B cell (primary cell): ENCODE measurements at regions not wholly inside any gene's neighbourhood (a gene's known extent, or its start where the extent isn't known, plus 50 kb on each side); places are given as distances from the start of the nearest gene placed in this dataset.

Experiments used
- ATAC-seq: fragments of 200-7000 bp; cut with Tn5 transposase; one replicate; pipeline ENCODE4 v1.10.0; 2021; ENCODE audit warnings: low read depth, mild to moderate bottlenecking, moderate number of reproducible peaks, moderate library complexity
- CTCF ChIA-PET: fragments of 350-600 bp; sonication (Branson Sonifier 250); formaldehyde crosslinking; loops from one replicate; lab custom pipeline; 2021; ENCODE audit warnings: antibody characterized with exemption, inconsistent platforms; lab: Charles Lee
- POLR2A ChIA-PET: fragments of 350-600 bp; sonication (Branson Sonifier 250); formaldehyde crosslinking; loops from one replicate; lab custom pipeline; 2021; ENCODE audit warnings: antibody characterized with exemption; lab: Charles Lee
- DNase-seq: peaks from one replicate; pipeline ENCODE4 v3.0.0; 2013
- H2AFZ ChIP-seq: 2 replicates; pipeline ENCODE4 v1.6.1; 2012; ENCODE audit warnings: mild to moderate bottlenecking, low read depth, low read length; ENCODE audit not compliant: insufficient read depth, poor library complexity, severe bottlenecking
- H3K27ac ChIP-seq, 2 donors: 1 replicate in 1 of 2; 2 replicates in 1 of 2; pipeline ENCODE4 v1.5.1; 2012 to 2013; ENCODE audit warnings: low read length in 2 of 2, mild to moderate bottlenecking in 2 of 2, moderate library complexity in 1 of 2
- H3K27me3 ChIP-seq, 4 experiments: fragments of 200-600 bp in 1 of 4; sonication (generic) in 1 of 4; replicated peaks in 1 of 4; 1 replicate in 2 of 4; 2 replicates in 2 of 4; pipeline versions ENCODE4 v1.6.1 to v1.7.0; 2013 to 2016; ENCODE audit warnings: low read length in 3 of 4, mild to moderate bottlenecking in 2 of 4, mixed read lengths in 1 of 4, moderate library complexity in 1 of 4; ENCODE audit not compliant: insufficient read depth in 4 of 4, control insufficient read depth in 3 of 4; ENCODE audit errors: control extremely low read depth in 1 of 4
- H3K36me3 ChIP-seq, 2 experiments: replicated peaks in 1 of 2; 1 replicate in 1 of 2; 2 replicates in 1 of 2; pipeline versions ENCODE4 v1.6.1 to v1.7.1; 2013; ENCODE audit warnings: low read length in 1 of 2; ENCODE audit not compliant: insufficient read depth in 2 of 2, control insufficient read depth in 1 of 2; ENCODE audit errors: control extremely low read depth in 1 of 2, extremely low read depth in 1 of 2
- H3K4me1 ChIP-seq, 2 donors: fragments of 200-600 bp in 1 of 2; sonication (generic) in 1 of 2; 1 replicate in 1 of 2; 2 replicates in 1 of 2; pipeline versions ENCODE4 v1.5.1 to v1.6.1; 2013 to 2017; ENCODE audit warnings: low read length in 2 of 2; ENCODE audit not compliant: control insufficient read depth in 2 of 2, insufficient read depth in 2 of 2
- H3K4me2 ChIP-seq: replicated peaks from 2 replicates; pipeline ENCODE3; 2012; ENCODE audit warnings: mild to moderate bottlenecking, low read depth, low read length; ENCODE audit not compliant: poor library complexity, severe bottlenecking
- H3K4me3 ChIP-seq, 5 experiments: fragments of 200-600 bp in 1 of 5; sonication (generic) in 1 of 5; 1 replicate in 3 of 5; 2 replicates in 2 of 5; pipeline versions ENCODE4 v1.5.1 to v1.7.0; 2011 to 2016; ENCODE audit warnings: low read length in 4 of 5, mild to moderate bottlenecking in 4 of 5, low read depth in 2 of 5, control low read depth in 1 of 5, moderate library complexity in 1 of 5; ENCODE audit not compliant: insufficient read depth in 1 of 5; ENCODE audit errors: control extremely low read depth in 1 of 5, extremely low read depth in 1 of 5
- H3K79me2 ChIP-seq: fragments of 200-600 bp; sonication (generic); one replicate; pipeline ENCODE4 v1.6.0; 2016; ENCODE audit warnings: low read length; ENCODE audit not compliant: control insufficient read depth, insufficient read depth
- H3K9ac ChIP-seq: fragments of 200-600 bp; sonication (generic); 2 replicates; pipeline ENCODE4 v1.6.1; 2017; ENCODE audit warnings: mild to moderate bottlenecking, low read length, moderate library complexity
- H3K9me3 ChIP-seq, 3 donors: one replicate each; pipeline versions ENCODE4 v1.6.1 to v1.7.1; 2013; ENCODE audit warnings: low read length in 2 of 3; ENCODE audit not compliant: control insufficient read depth in 2 of 3, insufficient read depth in 1 of 3; ENCODE audit errors: control extremely low read depth in 1 of 3
- H4K20me1 ChIP-seq: 2 replicates; pipeline ENCODE4 v1.6.0; 2012; ENCODE audit warnings: mild to moderate bottlenecking, low read length; ENCODE audit not compliant: insufficient read depth, control insufficient read depth, poor library complexity, severe bottlenecking
- H3K27ac Mint-ChIP-seq: one replicate; pipeline ENCODE4 v1.8.0; 2021; ENCODE audit warnings: mixed read lengths
- H3K27me3 Mint-ChIP-seq: one replicate; pipeline ENCODE4 v1.8.0; 2021; ENCODE audit warnings: mixed read lengths
- H3K4me1 Mint-ChIP-seq: one replicate; pipeline ENCODE4 v1.8.0; 2021; ENCODE audit warnings: mixed read lengths
- H3K4me3 Mint-ChIP-seq: one replicate; pipeline ENCODE4 v1.8.0; 2021; ENCODE audit warnings: mixed read lengths
- H3K9me3 Mint-ChIP-seq: one replicate; pipeline ENCODE4 v1.8.0; 2022; ENCODE audit warnings: mixed read lengths; ENCODE audit not compliant: insufficient read depth
- CTCF ChIP-seq: fragments of 200-600 bp; IDR thresholded peaks from one replicate; pipeline ENCODE4 v1.8.0; 2022; ENCODE audit warnings: antibody characterized with exemption, mild to moderate bottlenecking
- EZH2 ChIP-seq: IDR thresholded peaks from 2 replicates; pipeline ENCODE4 v1.6.1; 2012; ENCODE audit warnings: borderline replicate concordance, low read depth, mild to moderate bottlenecking, moderate library complexity, low read length; ENCODE audit not compliant: insufficient read depth, poor library complexity, severe bottlenecking
- WGBS: methylation state at CpG from one replicate; pipeline ENCODE4 v1.1.5; 2013; ENCODE audit warnings: missing lambda C conversion rate; ENCODE audit not compliant: insufficient coverage; 5-methylcytosine and 5-hydroxymethylcytosine counted together
- intact Hi-C: fragments of 100-400 bp; cut with micrococcal nuclease; formaldehyde crosslinking; loops from one replicate; pipeline ENCODE4 v1.10.0; 2022

GRCh38 chr20:22003680-22004079 lies 298.2 kb downstream of the PAX1 start:
- Mint-ChIP-seq H3K27me3 (no peaks in the 10 kb centered on the region), H3K4me3 (no peak overlapping the region), H3K27ac (no peak overlapping the region), H3K9me3 (peaks cover 8% of the 10 kb centered on the region), H3K4me1 (no peaks in the 10 kb centered on the region)
- TF ChIP-seq EZH2 (no peak), CTCF (no peak)
- Histone ChIP-seq H4K20me1 (no peaks in the 10 kb centered on the region), H2AFZ (no peak overlapping the region), H3K36me3 (no peaks in the 10 kb centered on the region), H3K27ac (no peak overlapping the region), H3K79me2 (no peaks in the 10 kb centered on the region), H3K4me2 (no peak overlapping the region), H3K27me3 (no peaks in the 10 kb centered on the region), H3K4me3 (no peak overlapping the region), H3K9ac (no peak overlapping the region), H3K9me3 (peaks cover 0 to 1% (median 0%) of the 10 kb centered on the region in 3 donors), H3K4me1 (no peaks in the 10 kb centered on the region)
- DNase-seq (no peak), ATAC-seq (no peak)
- intact Hi-C loops, result no loop called here
- ChIA-PET CTCF (no interaction called here), POLR2A (no interaction called here)

- H3K79me2 ChIP-seq, result no peaks in the 10 kb centered on the region
- TF ChIP-seq EZH2 (no peak), CTCF (no peak)
- H3K4me3 ChIP-seq, result no peak overlapping the region
- H4K20me1 ChIP-seq, result no peaks in the 10 kb centered on the region
- POLR2A ChIA-PET, result no interaction called here
- 60% methylated on average over 1 of the region's 1 CpG for WGBS
- Mint-ChIP-seq H3K4me3 (no peak overlapping the region), H3K4me1 (no peaks in the 10 kb centered on the region), H3K9me3 (peaks cover 2% of the 10 kb centered on the region), H3K27ac (no peak overlapping the region), H3K27me3 (no peaks in the 10 kb centered on the region)
- intact Hi-C loops, result no loop called here
- no peaks in the 10 kb centered on the region for H3K36me3 ChIP-seq
- no peak overlapping the region for H2AFZ ChIP-seq
- DNase-seq (no peak), ATAC-seq (no peak)
- no peak overlapping the region for H3K4me2 ChIP-seq
- no peaks in the 10 kb centered on the region for H3K4me1 ChIP-seq
- no peaks in the 10 kb centered on the region for H3K27me3 ChIP-seq
- no peaks in the 10 kb centered on the region for H3K9me3 ChIP-seq
- no peak overlapping the region for H3K27ac ChIP-seq
- CTCF ChIA-PET, result no interaction called here
- H3K9ac ChIP-seq, result no peak overlapping the region
Observed at GRCh38 chr20:22001886-22002285, 296.4 kb downstream of the PAX1 start.
